HCT116 (cell line): ENCODE measurements at regions not wholly inside any gene's neighbourhood (a gene's known extent, or its start where the extent isn't known, plus 50 kb on each side); places are given as distances from the start of the nearest gene placed in this dataset.

Experiments
- ATAC-seq: fragments of 200-7000 bp; cut with Tn5 transposase; 2 replicates; pipeline ENCODE4 v1.9.1; 2020; ENCODE audit warnings: mild to moderate bottlenecking, moderate library complexity
- BruUV-seq: library from RNA; stranded (reverse); fragments of 400-500 nt; replicated peaks from 2 replicates; lab custom pipeline; 2021; lab: Mats Ljungman, UMichigan
- CTCF ChIA-PET: fragments of 300-600 bp; sonication (Branson Sonifier 250); formaldehyde crosslinking; loops from one replicate; lab custom pipeline; 2021; ENCODE audit warnings: antibody characterized with exemption; lab: Charles Lee
- POLR2A ChIA-PET: fragments of 300-600, 350-600 bp; sonication (Branson Sonifier 250); formaldehyde crosslinking; loops from one replicate; lab custom pipeline; 2021; ENCODE audit warnings: antibody characterized with exemption; lab: Charles Lee
- RAD21 ChIA-PET, 2 experiments: fragments of 300-600 bp; sonication (Branson Sonifier 250); formaldehyde crosslinking; loops; one replicate each; lab custom pipeline; 2023; ENCODE audit warnings: low total read pairs in 2 of 2; ENCODE audit not compliant: uncharacterized antibody in 2 of 2, unreplicated experiment in 2 of 2, low non-redundant PET in 1 of 2; lab: Charles Lee
- DNase-seq: peaks from one replicate; pipeline ENCODE4 v3.0.0-alpha.2; 2010; ENCODE audit warnings: low read depth, low spot score
- H2AFZ ChIP-seq: fragments of 200-600 bp; shearing (Covaris generic), sonication (generic); 2 replicates; pipeline ENCODE4 v1.6.1; 2017; ENCODE audit warnings: low read depth, mixed run types, mixed read lengths, antibody characterized with exemption, low read length; ENCODE audit not compliant: poor library complexity, severe bottlenecking
- H3K27ac ChIP-seq: 2 replicates; pipeline ENCODE4 v1.5.1; 2012; ENCODE audit warnings: low read depth, low read length
- H3K27me3 ChIP-seq: fragments of 200-600 bp; sonication (generic); 2 replicates; pipeline ENCODE4 v1.6.1; 2016; ENCODE audit warnings: mixed run types, low read length, mixed read lengths; ENCODE audit not compliant: insufficient read depth
- H3K36me3 ChIP-seq, 2 experiments: fragments of 200-500 bp in 1 of 2; fragments of 200-600 bp in 1 of 2; sonication (Bioruptor generic) in 1 of 2; sonication (generic) in 1 of 2; 2 replicates each; pipeline versions ENCODE4 v1.5.1 to v1.6.1; 2014 to 2016; ENCODE audit warnings: low read length in 2 of 2, inconsistent platforms in 1 of 2, mixed read lengths in 1 of 2, mixed run types in 1 of 2; ENCODE audit not compliant: insufficient read depth in 2 of 2, control insufficient read depth in 1 of 2
- H3K4me1 ChIP-seq, 2 experiments: fragments of 200-600 bp in 1 of 2; sonication (generic) in 1 of 2; 2 replicates each; pipeline versions ENCODE4 v1.5.1 to v1.6.1; 2012 to 2017; ENCODE audit warnings: low read length in 2 of 2, inconsistent platforms in 1 of 2, mild to moderate bottlenecking in 1 of 2, mixed read lengths in 1 of 2, mixed run types in 1 of 2, moderate library complexity in 1 of 2; ENCODE audit not compliant: insufficient read depth in 2 of 2, control insufficient read depth in 1 of 2
- H3K4me2 ChIP-seq: fragments of 200-600 bp; sonication (generic); 2 replicates; pipeline ENCODE4 v1.6.1; 2017; ENCODE audit warnings: mixed run types, low read length, mixed read lengths
- H3K4me3 ChIP-seq, 2 experiments: fragments of 200-600 bp in 1 of 2; sonication (generic) in 1 of 2; replicated peaks in 1 of 2; 2 replicates each; pipeline ENCODE4 v1.5.1; 2011 to 2016; ENCODE audit warnings: low read length in 2 of 2, control low read depth in 1 of 2, low read depth in 1 of 2, mild to moderate bottlenecking in 1 of 2, mixed read lengths in 1 of 2, mixed run types in 1 of 2
- H3K79me2 ChIP-seq: fragments of 200-600 bp; sonication (generic); 2 replicates; pipeline ENCODE4 v1.6.1; 2017; ENCODE audit warnings: mild to moderate bottlenecking, mixed run types, low read length, moderate library complexity, mixed read lengths; ENCODE audit not compliant: insufficient read depth
- H3K9ac ChIP-seq: fragments of 200-600 bp; sonication (generic); 2 replicates; pipeline ENCODE4 v1.6.1; 2016; ENCODE audit warnings: low read length, mixed read lengths
- H3K9me2 ChIP-seq: fragments of 200-600 bp; sonication (generic), shearing (Covaris generic); 2 replicates; pipeline ENCODE4 v1.6.1; 2017; ENCODE audit warnings: mixed run types, mild to moderate bottlenecking, moderate library complexity; ENCODE audit not compliant: insufficient read depth
- H3K9me3 ChIP-seq, 2 experiments: fragments of 200-500 bp in 1 of 2; fragments of 200-600 bp in 1 of 2; sonication (Bioruptor generic) in 1 of 2; sonication (generic) in 1 of 2; 2 replicates each; pipeline ENCODE4 v1.6.1; 2014 to 2017; ENCODE audit warnings: low read length in 2 of 2, mixed read lengths in 2 of 2, inconsistent platforms in 1 of 2, low read depth in 1 of 2, mild to moderate bottlenecking in 1 of 2, mixed run types in 1 of 2, moderate library complexity in 1 of 2; ENCODE audit not compliant: control insufficient read depth in 1 of 2, insufficient read depth in 1 of 2
- H4K20me1 ChIP-seq: fragments of 200-600 bp; sonication (generic), shearing (Covaris generic); 2 replicates; pipeline ENCODE4 v1.6.1; 2017; ENCODE audit warnings: mixed run types, mild to moderate bottlenecking, moderate library complexity; ENCODE audit not compliant: insufficient read depth
- CTCF ChIP-seq, 3 experiments: fragments of 200-600 bp in 1 of 3; sonication (generic) in 1 of 3; IDR thresholded peaks in 2 of 3; conservative IDR thresholded peaks in 1 of 3; 2 replicates each; pipeline ENCODE4 v1.5.1; 2012 to 2017; ENCODE audit warnings: low read depth in 2 of 3, low read length in 2 of 3, antibody characterized with exemption in 1 of 3, borderline replicate concordance in 1 of 3, control low read depth in 1 of 3, mild to moderate bottlenecking in 1 of 3, mixed read lengths in 1 of 3, mixed run types in 1 of 3, moderate library complexity in 1 of 3; ENCODE audit not compliant: insufficient read depth in 1 of 3
- EZH2 ChIP-seq: fragments of 200-600 bp; sonication (generic); IDR thresholded peaks from 2 replicates; pipeline ENCODE4 v1.6.1; 2017; ENCODE audit warnings: antibody characterized with exemption, mixed run types
- FOSL1 ChIP-seq: IDR thresholded peaks from 2 replicates; pipeline ENCODE4 v1.6.1; 2012; ENCODE audit warnings: low read depth
- POLR2A ChIP-seq: IDR thresholded peaks from 2 replicates; pipeline ENCODE4 v1.7.0; 2011; ENCODE audit warnings: borderline replicate concordance; ENCODE audit not compliant: insufficient read depth, insufficient read length; ENCODE audit errors: extremely low read depth
- SIN3A ChIP-seq: IDR thresholded peaks from 2 replicates; pipeline ENCODE4 v1.6.1; 2012; ENCODE audit warnings: low read depth
- SP1 ChIP-seq: IDR thresholded peaks from 2 replicates; pipeline ENCODE4 v1.6.1; 2012; ENCODE audit warnings: low read depth
- SRF ChIP-seq: IDR thresholded peaks from 2 replicates; pipeline ENCODE4 v1.6.1; 2012; ENCODE audit warnings: low read depth
- TCF7L2 ChIP-seq: IDR thresholded peaks from 2 replicates; pipeline ENCODE4 v1.7.0; 2011; ENCODE audit warnings: borderline replicate concordance, inconsistent platforms; ENCODE audit not compliant: insufficient read depth, insufficient read length; ENCODE audit errors: extremely low read depth
- YY1 ChIP-seq: IDR thresholded peaks from 2 replicates; pipeline ENCODE4 v1.6.1; 2011; ENCODE audit warnings: low read length, low read depth, moderate library complexity, mild to moderate bottlenecking; ENCODE audit not compliant: insufficient replicate concordance; ENCODE audit errors: extremely low read depth
- ZFX ChIP-seq: fragments of 450-650 bp; IDR thresholded peaks from 2 replicates; pipeline ENCODE4 v1.6.1; 2017
- intact Hi-C: fragments of 100-400 bp; cut with micrococcal nuclease; formaldehyde crosslinking; loops from 2 replicates; pipeline ENCODE4 v1.10.0; 2022
- TF ChIP-seq, protein P1 (sequence below): IDR thresholded peaks from 2 replicates; pipeline ENCODE4 v1.6.1; 2012

GRCh38 chr3:5709714-5710113 is 522.2 kb downstream of the EDEM1 start:
- no peak for TF ChIP-seq FOSL1
- TF ChIP-seq YY1: no peak
- TF ChIP-seq, protein P1, sequence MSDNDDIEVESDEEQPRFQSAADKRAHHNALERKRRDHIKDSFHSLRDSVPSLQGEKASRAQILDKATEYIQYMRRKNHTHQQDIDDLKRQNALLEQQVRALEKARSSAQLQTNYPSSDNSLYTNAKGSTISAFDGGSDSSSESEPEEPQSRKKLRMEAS: no peak
- no peak for TF ChIP-seq EZH2
- TF ChIP-seq TCF7L2: no peak
- no peak for TF ChIP-seq CTCF (IDR thresholded peaks at IDR 0.05 in 2 of 3, conservative IDR thresholded peaks at IDR 0.05 in 1 of 3; ENCODE audit: borderline replicate concordance in 1 of 3, insufficient read depth in 1 of 3, low read depth in 2 of 3, low read length in 2 of 3)
- TF ChIP-seq SP1: no peak
- TF ChIP-seq ZFX: no peak
- TF ChIP-seq SRF: no peak
- no peak for TF ChIP-seq POLR2A
- no peak for TF ChIP-seq SIN3A
- intact Hi-C loops: no loop called here
- DNase-seq: no peak
- H4K20me1 ChIP-seq: no peaks in the 10 kb centered on the region
- H3K9ac ChIP-seq: no peak overlapping the region
- BruUV-seq: no TSS peak
- no peak for ATAC-seq
- H3K79me2 ChIP-seq: peaks cover 14% of the 10 kb centered on the region; the same call in 1 of the 2 replicates
- H3K27ac ChIP-seq: no peak overlapping the region
- H2AFZ ChIP-seq: no peak overlapping the region
- H3K4me1 ChIP-seq: peaks cover 0 to 29% of the 10 kb centered on the region in 2 experiments; a peak in 1 of 4 replicates
- no peaks in the 10 kb centered on the region for H3K9me3 ChIP-seq
- H3K4me3 ChIP-seq: no peak overlapping the region
- no peaks in the 10 kb centered on the region for H3K9me2 ChIP-seq
- ChIA-PET POLR2A (no interaction called here), CTCF (no interaction called here), RAD21 (no interaction called here)
- no peaks in the 10 kb centered on the region for H3K27me3 ChIP-seq
- H3K4me2 ChIP-seq: no peak overlapping the region
- no peaks in the 10 kb centered on the region for H3K36me3 ChIP-seq
